Anterior cingulate cortex (tissue), 58 donors: ENCODE measurements at regions not wholly inside any gene's neighbourhood (a gene's known extent, or its start where the extent isn't known, plus 50 kb on each side); places are given as distances from the start of the nearest gene placed in this dataset.

ENCODE experiments used
- DNase-seq, 58 donors: peaks; one replicate each; lab custom pipeline; 2025; lab: John Stamatoyannopoulos, UW

DNA sequence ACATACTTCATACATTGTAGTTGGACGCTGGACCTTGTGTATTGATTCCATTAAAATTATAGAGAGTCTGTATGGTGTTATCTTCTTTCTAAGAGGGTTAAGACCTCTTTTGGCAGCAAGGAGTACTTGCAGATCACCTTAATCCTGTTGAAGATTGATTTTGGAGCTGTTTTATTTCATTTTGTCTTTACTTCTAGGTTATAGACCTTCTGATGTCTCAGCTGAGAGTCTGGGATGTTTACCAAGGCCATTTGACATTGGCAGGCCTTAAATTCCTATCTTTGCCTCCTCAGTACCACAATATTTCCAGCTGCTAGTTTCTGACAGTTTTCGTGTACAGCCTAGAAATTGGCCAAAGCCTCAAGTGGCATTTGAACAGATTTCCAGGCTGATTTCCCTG is 338.0 kb downstream of the LMO4 start:
- DNase-seq = no peak

DNA sequence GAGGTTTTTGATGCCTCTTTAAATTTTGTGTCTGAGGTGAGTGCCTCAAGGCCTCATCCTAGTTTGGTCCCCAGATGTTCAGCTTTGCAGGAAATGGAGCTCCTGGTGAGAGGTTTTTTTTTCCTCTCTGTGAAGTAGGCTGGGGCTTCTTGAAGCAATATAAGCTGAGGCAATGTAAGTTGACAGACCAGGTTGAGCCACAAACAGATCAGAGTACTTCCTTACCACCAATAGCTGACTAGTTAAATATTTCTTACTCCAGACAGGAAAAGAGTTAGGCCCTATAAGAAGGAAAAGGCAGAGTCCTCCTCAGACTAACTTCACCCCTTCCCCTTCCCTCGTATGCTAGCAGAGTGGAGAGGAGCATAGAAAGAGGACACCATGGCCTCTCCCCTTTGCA is 341.0 kb downstream of the LMO4 start:
- DNase-seq = no peak

DNA sequence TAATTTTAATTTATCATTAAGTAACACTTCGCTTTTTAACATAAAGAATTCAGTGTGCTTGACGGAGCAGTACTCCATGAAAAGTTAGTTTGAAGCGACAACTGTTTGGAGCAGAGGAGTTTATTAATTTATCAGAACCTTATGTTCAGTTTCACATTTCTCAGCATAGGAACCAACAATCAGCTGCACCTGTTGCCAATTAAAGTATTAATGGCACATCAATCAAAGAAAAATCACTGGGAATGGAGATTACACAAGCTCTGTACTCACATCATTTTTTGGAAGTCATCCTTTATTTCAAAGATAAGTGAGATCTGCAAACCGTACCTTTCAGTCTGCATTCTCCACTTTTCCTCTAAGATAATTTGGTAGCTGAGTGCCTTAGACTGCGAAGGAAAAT is 344.6 kb downstream of the LMO4 start:
- DNase-seq = no peak

DNA sequence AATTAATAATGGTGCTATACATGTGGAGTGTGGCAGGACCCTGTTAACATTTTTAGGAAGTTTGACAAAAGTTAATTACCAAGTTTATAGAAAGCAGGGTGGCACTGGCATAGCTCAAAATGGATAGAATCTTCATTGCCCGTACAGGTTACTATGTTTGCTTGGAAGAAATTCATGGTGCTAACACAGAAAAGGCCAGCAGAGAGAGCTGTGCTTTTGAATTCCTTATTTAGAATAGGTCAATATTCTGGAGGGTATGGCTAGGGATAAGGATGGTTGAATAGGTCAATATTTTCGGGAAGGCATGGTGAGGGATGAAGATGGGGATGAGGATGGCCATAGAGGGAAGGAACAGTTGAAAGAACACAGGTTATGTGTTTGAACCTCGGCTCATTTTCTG is 345.1 kb downstream of the LMO4 start:
- no peak for DNase-seq

DNA sequence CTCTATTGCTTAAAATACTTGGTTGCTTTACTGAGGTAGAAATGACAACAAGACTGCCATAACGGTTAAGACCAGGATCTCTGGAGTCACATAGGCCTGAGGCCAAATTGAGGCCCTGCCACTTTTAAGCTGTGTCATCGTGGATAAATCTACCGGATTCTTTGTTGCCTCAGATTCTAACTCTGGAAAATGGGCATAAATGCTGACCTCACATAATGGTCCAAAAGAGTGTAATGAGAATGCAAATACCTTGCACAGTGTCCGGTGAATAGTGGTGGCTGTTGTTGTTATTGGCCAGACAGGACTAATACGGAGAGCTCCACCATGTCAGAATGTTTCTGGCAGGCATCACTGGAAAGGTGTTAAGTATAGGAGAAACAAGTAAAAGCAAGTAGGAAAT is 346.1 kb downstream of the LMO4 start:
- DNase-seq = no peak

DNA sequence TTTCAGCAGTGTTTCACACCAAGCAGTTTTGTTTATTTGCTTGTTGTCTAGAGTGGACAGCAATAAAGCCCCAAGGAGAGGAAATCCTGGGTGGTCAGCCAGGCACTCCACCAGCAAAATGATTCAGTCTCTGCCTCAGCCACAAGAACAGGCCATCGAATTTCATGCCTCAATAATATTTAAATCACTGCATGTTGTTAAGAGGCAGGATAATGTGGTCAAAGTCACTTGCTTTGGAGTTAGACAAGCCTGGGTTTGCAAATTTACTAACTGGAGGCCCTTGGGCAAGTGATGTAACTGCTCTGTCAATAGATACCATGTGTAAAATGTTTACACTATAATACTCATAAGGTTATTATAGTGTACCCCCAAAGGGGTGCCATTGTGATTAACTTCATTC is 349.6 kb downstream of the LMO4 start:
- DNase-seq = no peak

DNA sequence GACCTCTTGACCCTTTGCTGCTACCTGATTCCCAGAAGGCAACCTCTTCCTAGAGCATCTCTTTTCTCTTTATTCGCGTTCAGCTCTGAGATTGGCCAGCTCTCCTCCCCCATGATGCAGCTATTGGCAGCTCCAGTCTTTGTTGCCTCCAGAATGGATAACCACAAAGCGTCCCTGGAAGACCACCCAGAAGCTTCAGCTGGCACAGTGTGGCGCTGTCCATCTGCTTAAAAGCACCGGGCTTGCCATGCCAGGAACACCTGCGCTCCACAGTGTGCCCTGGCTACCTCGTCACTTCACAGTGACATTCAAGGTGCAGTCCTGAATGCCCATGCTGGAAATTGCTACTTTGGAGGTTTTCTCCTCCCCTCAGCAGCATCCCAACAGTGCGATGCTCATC is 353.9 kb downstream of the LMO4 start:
- no peak for DNase-seq

DNA sequence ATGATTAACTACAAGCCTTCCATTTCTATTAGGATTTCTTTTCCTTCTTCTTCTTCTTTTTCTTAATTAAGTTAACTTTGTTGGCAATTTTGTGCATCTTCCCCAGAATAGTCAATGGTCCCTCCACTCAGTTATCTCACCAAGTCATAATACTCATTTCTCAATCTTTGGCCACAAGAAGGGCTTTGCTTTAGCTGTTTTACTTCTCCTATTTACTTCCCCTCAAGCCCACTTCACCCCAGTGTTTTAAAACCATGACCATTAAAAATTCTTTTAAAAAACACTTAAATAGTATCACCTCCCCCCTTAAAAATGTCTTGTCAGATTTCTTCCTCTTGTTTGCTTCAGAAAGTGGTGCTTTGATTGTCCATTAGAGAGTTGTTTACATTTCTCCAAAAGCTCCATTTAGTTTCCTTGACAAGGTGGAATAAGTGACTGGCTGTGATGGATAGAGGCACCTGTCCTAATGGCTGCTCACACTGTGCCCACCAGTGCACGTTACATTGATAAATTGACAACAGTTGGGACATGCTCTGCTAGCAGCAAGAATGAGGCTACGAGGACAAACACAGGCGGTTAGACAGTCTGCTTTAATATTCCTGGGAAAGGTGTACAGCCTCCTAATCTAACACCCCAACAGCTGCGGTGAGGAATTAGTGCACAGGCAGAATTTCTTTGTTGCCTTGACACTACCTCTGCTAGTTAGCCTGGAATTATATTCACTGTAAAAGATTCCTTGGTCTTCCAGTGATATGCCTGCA is 354.7 kb downstream of the LMO4 start:
- no peak for DNase-seq

DNA sequence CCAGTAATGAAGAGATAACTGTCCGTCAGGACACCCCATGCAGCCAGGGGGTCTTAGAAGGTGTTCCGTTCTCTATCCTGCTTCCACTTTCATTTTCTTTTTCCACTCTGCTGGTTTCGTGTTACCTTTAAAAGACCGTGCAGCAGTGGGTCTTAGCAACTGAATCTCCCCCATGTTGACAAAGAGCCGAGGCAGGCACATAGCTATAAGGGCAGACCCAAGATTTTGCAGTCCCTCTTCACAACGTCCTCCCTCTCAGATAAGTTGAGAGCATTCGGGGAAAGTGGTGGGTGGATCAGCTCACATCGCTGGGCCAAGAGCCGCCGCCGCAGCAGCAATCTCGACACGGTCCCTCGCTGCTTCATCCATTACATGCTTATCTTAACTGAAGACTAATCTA is 355.5 kb downstream of the LMO4 start:
- peak in 6 of 58 donors; percentile 0 to 12 (median 3) for DNase-seq

DNA sequence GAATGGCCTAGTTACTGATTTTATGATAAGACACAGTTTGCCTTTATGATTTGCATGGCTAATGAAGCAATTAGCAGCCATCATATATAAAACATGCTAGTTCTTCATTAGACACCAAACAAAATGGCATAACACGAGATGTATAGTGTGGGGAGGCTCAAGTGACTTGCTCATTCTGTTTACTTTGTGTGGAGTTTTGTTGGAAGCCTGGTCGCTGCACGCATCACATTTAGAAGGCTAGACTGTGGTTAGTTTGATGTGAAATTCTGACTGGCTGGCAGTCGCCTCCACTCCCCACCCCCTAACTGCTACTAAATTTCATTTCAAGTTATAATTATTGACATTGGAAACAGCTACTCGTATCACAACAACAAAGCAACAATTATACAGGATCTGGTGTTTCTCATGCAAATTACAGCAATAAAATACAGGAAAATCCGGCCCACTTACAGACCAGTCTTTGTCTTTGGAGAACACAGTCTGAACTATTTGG is 356.1 kb downstream of the LMO4 start:
- peak in 6 of 58 donors; percentile 1 to 11 (median 2) for DNase-seq

DNA sequence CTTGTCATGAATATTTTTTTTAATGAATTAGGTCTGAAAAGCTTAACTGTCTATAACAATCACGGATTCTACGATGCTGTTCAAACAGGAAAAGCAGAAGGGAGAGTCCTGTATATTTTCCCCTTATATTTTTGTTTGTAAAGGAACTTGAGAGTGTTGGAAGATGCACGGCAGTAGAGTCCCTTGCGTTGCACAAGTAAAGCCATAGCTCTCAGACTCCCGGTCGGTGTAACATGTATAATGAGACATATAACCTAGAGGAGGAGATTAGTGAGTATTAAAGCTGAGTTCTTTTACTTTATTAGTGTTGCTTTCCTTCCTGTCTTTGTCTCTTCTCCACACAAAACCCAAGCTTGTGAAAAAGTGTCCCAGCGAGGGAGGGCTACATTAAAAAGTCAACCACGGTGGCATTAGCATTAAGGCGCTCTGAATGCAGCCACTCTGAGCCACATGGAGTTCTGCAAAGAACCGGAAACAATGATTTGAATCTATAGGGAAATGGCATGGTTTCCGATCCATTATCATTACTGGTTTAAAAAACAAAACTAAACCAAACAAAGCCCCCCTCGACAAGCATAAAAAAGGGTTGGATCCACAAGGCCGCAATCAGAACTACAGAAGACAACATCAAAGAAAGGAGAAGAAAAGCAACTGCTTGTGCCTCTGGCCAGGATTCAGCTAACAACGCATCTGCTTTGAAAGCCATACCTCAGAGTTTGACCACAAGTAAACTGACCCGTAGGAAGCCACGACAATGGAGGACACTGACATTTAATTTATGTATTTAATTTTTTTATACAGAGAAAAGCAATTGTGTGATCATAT is 356.8 kb downstream of the LMO4 start:
- DNase-seq = peak in 1 of 58 donors; percentile 0

DNA sequence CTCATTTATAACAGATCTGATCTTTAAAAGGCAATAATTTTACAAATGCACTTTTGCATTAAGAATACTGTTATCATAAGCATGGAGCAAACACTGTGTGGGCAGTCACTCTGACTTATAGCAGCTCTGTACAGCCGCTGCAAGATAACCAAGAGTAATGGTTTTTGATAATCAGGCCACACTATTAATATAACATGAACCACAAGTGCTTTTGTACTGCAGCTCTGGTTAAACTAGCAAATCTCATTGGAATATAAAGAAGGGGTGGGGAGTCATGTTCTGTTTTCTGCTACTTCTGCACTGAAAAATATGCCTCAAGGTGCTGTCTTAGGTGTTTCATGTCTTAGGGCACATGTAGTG is 357.4 kb downstream of the LMO4 start:
- no peak for DNase-seq

DNA sequence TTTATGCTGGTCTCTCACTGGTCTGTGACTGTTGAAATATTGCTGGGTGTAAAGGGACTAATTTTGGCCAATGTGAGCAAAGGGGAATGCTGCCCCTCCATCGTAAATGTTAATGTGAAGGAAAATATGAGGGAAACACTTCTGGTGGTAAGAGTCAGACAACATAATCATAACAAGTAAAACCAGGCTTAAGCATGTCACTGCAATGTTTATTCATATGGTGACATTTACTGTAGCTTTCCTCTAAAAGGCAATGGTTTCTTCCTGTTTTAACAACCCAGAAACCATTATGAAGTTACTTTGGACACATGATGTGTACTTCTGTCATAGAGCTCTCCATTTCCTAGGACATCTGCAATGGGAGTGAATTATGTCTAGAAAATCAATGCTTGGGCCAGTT is 358.0 kb downstream of the LMO4 start:
- DNase-seq = no peak

DNA sequence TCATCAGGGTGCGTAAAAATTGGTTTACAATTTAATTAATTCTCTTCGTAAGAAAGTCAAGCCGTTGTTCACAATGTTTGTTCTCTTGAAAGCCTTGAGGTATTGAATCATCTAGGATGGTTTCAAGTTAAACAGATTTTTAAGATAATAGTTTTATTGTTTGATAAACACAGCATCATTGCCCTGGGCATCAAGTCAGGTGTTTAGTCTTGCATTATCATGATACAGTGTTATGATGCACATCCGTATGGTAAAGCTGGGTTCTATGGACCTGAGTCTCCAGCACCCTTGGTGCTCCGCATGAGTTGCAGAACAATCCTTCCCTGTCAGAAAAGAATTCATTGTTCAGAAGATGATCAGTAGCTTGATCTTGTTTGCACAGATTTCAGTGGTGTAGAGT is 359.5 kb downstream of the LMO4 start:
- DNase-seq = no peak

DNA sequence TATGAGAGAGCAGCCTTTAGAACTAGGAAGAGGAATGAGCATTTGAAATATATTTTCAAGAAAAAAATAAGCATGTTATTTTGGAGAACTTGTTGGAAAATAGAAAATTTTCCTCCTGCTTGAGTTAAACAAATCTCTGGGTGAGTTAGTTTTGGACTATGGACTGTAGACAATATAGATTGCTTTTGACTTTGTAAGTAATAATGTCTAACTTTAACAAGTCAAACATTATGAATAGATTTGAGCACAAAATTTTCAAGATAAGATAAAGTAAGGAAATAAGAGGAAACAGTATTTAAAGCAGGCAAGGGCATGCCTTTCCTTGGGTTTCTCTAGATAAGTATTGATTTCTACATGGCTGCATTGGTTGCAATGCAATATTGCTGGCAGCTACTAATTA is 360.8 kb downstream of the LMO4 start:
- no peak for DNase-seq

DNA sequence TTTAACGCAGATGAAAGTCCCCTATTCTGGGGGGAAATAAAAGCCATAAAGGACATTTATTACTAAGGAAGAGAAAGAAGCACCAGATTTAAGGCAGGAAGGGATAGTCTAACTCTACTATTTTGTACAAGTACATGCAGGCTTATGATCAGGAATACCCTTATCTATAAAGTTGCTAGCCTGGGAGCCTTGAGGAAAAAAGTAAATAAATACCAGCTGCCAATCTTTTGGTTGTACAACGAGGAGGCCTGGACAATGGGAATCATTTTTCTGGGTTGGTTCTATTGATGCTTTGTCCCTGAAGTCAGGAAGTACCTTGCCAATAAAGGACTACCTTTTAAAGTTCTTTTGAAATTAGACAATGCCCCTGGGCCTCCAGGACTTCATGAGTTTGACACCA is 367.8 kb downstream of the LMO4 start:
- DNase-seq = no peak

DNA sequence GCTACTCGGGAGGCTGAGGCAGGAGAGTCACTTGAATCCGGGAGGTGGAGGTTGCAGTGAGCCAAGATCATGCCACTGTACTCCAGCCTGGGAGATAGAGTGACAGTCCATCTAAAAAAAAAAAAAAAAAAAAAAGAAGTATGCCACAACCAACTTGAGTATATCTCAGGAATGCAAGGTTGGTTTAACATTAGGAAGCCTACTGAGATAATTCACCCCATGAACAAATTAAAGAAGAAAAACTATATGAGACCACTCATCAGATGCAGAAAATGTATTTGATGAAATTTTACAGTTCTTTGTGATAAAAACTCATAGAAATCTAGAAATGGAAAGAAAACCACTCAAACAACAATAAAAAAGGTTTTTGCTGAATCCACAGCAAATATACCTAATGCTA is 373.8 kb downstream of the LMO4 start:
- no peak for DNase-seq

DNA sequence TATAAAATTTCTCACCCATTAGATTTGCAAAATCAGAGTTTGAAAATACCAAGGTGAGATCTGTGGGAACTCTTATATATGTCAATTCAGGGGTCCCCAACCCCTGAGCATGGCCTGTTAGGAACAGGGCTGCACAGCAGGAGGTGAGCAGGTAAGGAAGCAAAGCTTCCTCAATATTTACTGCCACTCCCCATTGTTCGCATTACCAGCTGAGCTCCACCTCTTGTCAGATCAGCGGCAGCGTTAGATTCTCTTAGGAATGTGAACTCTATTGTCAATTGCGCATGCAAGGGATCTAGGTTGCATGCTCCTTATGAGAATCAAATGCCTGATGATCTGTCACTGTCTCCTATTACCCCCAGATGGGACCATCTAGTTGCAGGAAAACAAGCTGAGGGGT is 376.6 kb downstream of the LMO4 start:
- DNase-seq = no peak

DNA sequence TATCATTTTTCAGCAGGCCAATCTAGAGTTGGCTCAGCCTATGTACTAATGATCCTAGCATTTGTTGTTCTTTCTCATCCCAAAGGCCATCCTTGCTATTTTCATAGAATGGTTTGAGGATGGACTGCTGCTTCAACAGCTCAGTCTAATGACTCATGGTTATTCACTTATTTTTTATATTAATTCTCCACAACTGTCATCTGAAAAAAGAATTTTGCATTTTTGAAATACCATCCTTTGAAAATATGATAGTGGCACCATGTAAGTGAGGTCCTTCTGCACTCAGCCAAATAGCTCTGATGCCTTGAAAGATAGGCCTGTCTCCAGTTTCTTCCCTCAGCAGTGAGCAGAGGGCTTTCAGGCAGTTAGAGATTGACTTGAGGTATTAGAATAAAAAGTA is 377.5 kb downstream of the LMO4 start:
- no peak for DNase-seq

DNA sequence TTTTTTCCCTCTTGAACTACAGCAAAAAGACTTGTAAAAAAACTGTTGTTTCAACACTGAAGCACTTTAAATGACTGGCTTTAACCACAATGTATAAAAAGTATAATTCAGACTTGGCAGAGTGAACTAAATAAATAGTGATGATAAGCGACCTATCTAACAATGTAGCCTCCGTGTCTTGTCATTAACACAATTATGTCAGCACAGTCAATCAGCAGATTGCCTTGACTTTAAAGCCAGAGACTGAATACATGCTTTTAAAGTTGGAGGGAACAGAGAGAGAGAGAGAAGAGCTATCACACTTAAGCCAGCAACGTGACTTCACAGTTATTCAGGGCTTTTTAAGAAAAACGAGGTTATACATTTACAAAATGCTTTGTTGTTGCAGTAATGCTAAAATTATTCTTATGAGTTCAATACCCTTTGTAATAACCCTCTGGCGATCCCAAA is 378.1 kb downstream of the LMO4 start:
- DNase-seq = no peak

DNA sequence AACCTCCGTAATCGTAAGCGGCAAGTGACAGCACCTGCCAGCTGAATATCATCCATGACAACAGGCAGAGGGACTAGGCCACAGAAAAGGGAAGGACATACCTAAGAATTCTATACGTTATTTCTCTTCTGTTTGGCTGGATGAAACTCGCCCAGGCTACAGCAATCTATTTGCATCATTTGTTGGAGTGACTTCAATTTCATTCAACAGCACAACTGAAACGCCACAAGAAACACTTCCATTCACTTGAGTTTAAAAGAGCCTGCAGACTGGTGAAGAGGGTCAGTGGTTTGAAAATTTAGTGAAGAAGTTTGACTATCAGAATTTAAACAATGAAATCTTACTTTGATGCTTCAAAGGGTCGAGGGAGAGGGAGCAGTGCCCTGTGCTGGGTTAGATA is 378.7 kb downstream of the LMO4 start:
- DNase-seq = no peak
